ENCODE measurements at regions not wholly inside any gene's neighbourhood (a gene's known extent, or its start where the extent isn't known, plus 50 kb on each side); places are given as distances from the start of the nearest gene placed in this dataset.

GRCh38 chr5:38673671-38674071, 117.2 kb upstream of the LIFR start (continued):
- TF ChIP-seq, protein P1, sequence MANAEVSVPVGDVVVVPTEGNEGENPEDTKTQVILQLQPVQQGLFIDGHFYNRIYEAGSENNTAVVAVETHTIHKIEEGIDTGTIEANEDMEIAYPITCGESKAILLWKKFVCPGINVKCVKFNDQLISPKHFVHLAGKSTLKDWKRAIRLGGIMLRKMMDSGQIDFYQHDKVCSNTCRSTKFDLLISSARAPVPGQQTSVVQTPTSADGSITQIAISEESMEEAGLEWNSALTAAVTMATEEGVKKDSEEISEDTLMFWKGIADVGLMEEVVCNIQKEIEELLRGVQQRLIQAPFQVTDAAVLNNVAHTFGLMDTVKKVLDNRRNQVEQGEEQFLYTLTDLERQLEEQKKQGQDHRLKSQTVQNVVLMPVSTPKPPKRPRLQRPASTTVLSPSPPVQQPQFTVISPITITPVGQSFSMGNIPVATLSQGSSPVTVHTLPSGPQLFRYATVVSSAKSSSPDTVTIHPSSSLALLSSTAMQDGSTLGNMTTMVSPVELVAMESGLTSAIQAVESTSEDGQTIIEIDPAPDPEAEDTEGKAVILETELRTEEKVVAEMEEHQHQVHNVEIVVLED (CRISPR knock-in tag; IDR thresholded peaks at IDR 0.05; ENCODE audit: borderline replicate concordance): no peak
- no peak for TF ChIP-seq ZNF33B (CRISPR knock-in tag; IDR thresholded peaks at IDR 0.05)

- WGBS (ENCODE audit: low lambda C conversion rate): 2% methylated on average over 2 of the region's 2 CpGs
- H3K36me3 ChIP-seq (replicated peaks in 1 of 2; ENCODE audit: control insufficient read depth in 1 of 2, insufficient read depth in 2 of 2, low read length in 2 of 2): no peaks in the 10 kb centered on the region
- no peak overlapping the region for H3K27ac ChIP-seq (ENCODE audit: extremely low read length, insufficient read depth, low read length)
- H3K27me3 ChIP-seq (ENCODE audit: control insufficient read depth in 1 of 2, insufficient read depth in 2 of 2, low read length in 2 of 2): 0 out of 5 replicates have a peak, but pooled peaks cover 0 to 3% of the 10 kb centered on the region in 2 experiments
- H3K4me3 ChIP-seq (replicated peaks in 1 of 3; ENCODE audit: insufficient read depth in 1 of 3, low read depth in 2 of 3, low read length in 3 of 3): no peak overlapping the region
- no peaks in the 10 kb centered on the region for H4K20me1 ChIP-seq (ENCODE audit: insufficient read depth, low read length)
- no peaks in the 10 kb centered on the region for H3K9me3 ChIP-seq (ENCODE audit: low read length)
- intact Hi-C loops (cut with micrococcal nuclease; ENCODE audit: unreplicated experiment) (no loop called here), in situ Hi-C loops (cut with HindIII; ENCODE audit: extremely low pct_ligation_motif_present, low pct_unique_long_range_greater_than_20kb) (no loop called here)
- H3K9ac ChIP-seq (ENCODE audit: insufficient read depth, low read depth, low read length): no peak overlapping the region
- FAIRE-seq: no peak
- ChIA-PET POLR2A (no interaction called here), CTCF (ENCODE audit: low intra/inter-chr PET ratio, low total read pairs) (no interaction called here)
- DNase-seq (ENCODE audit: low spot score): no peak
- no peaks in the 10 kb centered on the region for H3K79me2 ChIP-seq (ENCODE audit: insufficient read depth, low read length)
- no peak overlapping the region for H2AFZ ChIP-seq (ENCODE audit: low read length)
- BruUV-seq (replicated peaks): no TSS peak
- H3K4me1 ChIP-seq (ENCODE audit: insufficient read depth, low read length): peaks cover 11% of the 10 kb centered on the region
- no peak overlapping the region for H3K4me2 ChIP-seq (ENCODE audit: low read depth, low read length)
- ATAC-seq: no peak
- TF ChIP-seq, protein P2, sequence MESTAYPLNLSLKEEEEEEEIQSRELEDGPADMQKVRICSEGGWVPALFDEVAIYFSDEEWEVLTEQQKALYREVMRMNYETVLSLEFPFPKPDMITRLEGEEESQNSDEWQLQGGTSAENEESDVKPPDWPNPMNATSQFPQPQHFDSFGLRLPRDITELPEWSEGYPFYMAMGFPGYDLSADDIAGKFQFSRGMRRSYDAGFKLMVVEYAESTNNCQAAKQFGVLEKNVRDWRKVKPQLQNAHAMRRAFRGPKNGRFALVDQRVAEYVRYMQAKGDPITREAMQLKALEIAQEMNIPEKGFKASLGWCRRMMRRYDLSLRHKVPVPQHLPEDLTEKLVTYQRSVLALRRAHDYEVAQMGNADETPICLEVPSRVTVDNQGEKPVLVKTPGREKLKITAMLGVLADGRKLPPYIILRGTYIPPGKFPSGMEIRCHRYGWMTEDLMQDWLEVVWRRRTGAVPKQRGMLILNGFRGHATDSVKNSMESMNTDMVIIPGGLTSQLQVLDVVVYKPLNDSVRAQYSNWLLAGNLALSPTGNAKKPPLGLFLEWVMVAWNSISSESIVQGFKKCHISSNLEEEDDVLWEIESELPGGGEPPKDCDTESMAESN (CRISPR knock-in tag; conservative IDR thresholded peaks at IDR 0.05): no peak
- TF ChIP-seq, protein P3, sequence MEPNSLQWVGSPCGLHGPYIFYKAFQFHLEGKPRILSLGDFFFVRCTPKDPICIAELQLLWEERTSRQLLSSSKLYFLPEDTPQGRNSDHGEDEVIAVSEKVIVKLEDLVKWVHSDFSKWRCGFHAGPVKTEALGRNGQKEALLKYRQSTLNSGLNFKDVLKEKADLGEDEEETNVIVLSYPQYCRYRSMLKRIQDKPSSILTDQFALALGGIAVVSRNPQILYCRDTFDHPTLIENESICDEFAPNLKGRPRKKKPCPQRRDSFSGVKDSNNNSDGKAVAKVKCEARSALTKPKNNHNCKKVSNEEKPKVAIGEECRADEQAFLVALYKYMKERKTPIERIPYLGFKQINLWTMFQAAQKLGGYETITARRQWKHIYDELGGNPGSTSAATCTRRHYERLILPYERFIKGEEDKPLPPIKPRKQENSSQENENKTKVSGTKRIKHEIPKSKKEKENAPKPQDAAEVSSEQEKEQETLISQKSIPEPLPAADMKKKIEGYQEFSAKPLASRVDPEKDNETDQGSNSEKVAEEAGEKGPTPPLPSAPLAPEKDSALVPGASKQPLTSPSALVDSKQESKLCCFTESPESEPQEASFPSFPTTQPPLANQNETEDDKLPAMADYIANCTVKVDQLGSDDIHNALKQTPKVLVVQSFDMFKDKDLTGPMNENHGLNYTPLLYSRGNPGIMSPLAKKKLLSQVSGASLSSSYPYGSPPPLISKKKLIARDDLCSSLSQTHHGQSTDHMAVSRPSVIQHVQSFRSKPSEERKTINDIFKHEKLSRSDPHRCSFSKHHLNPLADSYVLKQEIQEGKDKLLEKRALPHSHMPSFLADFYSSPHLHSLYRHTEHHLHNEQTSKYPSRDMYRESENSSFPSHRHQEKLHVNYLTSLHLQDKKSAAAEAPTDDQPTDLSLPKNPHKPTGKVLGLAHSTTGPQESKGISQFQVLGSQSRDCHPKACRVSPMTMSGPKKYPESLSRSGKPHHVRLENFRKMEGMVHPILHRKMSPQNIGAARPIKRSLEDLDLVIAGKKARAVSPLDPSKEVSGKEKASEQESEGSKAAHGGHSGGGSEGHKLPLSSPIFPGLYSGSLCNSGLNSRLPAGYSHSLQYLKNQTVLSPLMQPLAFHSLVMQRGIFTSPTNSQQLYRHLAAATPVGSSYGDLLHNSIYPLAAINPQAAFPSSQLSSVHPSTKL (CRISPR knock-in tag; IDR thresholded peaks at IDR 0.05): no peak
- TF ChIP-seq BRD4 (CRISPR knock-in tag; IDR thresholded peaks at IDR 0.05) (no peak), HMG20B (CRISPR knock-in tag; conservative IDR thresholded peaks at IDR 0.05) (no peak), ZGPAT (CRISPR knock-in tag; IDR thresholded peaks at IDR 0.05) (no peak), SUZ12 (IDR thresholded peaks at IDR 0.05; ENCODE audit: low read depth, low read length) (no peak)
Measured at GRCh38 chr5:38675443-38675842, 119.0 kb upstream of the LIFR start.
